GM18499 (cell line): ENCODE measurements at regions not wholly inside any gene's neighbourhood (a gene's known extent, or its start where the extent isn't known, plus 50 kb on each side); places are given as distances from the start of the nearest gene placed in this dataset.
"Not testable (repeated sequence)": the region's sequence is repeated elsewhere in the genome, so short reads cannot be mapped to it uniquely, and the experiment has no call there.

Source experiments
- ATAC-seq: cut with Tn5 transposase; IDR thresholded peaks from one replicate; pipeline ENCODE4 v1.9.1; 2021; ENCODE audit warnings: moderate number of reproducible peaks; ENCODE audit not compliant: insufficient read depth, unreplicated experiment

DNA sequence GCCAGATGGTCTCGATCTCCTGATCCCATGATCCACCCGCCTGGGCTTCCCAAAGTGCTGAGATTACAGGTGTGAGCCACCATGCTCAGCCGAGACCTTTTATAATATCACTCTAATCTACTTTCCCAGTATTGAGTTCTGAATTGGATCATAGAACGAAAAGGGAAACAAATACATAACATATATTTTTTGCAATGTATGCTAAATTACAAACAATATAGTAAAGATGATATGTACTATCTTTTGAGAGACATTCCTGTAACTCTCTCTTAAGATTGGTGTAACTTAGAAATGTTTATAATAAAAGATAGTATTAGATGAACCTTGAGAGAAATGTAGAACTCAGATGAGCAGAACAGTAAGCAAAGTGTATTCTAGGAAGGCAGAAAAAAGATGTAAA is 129.2 kb upstream of the TENT5A start:
- ATAC-seq = no peak

DNA sequence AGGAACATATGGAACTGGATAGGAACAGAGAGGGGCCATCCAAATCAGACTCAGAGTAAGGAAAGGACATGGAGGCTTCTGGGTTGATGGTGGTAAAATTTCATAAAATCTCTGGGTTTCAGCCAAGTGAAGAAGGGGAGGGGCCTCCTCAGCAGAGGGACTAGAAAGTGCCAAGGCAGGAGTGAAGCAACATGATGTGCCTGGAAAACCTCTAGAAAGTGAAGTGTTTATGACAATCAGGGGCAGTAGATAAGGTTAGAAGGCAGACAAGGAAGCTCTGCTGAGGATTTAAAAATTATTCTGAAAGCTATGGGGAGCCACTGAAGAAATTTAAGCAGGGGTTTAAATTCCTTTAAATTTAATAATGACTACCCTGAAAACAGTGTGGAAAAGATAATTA is 126.0 kb upstream of the TENT5A start:
- no peak for ATAC-seq

GRCh38 chr6:81876971-81877370 is 124.5 kb upstream of the TENT5A start:
- no peak for ATAC-seq

DNA sequence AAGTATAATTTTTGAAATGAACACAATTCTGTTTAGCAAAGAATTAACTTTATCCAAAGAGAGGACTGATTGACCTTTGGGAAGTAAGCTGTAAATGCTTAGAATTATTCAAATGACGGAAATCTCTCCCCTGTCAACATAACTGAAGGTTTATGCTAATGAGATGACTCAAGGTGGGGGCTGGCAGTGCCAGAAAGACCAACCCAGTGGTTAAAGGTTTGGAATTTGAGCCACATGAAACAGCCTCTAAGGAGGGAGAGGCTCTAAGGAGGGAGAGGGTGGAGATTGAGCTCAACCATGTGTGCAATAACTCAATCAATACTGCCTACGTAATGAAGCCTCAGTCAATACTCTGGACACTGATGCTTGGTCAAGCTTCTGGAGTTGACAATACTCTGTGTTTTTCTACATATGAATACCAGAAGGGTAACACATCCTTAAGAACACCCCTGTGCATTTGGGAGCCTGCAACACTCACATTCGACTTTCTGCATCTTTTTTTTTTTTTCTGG is 123.4 kb upstream of the TENT5A start:
- ATAC-seq = no peak

GRCh38 chr6:81869749-81870508 is 117.4 kb upstream of the TENT5A start:
- ATAC-seq = not testable (repeated sequence)

DNA sequence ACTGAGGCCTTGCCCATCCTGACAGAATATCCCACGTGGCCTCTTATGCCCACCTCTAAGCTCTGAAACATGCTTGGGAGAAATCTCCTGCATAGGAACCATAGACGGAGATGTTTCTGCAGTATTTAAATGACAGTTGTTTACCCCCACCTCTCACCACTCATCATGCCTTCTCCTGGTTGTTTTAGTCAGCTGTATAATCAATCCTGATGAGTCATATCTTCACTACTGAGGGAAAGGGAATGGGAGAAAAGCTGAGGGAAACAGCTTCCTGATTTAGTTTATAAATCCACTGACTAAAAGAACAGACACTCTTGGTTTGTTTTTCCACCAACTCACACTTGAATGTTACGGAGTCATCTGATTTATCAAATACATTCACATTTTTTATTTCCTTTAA is 113.2 kb upstream of the TENT5A start:
- no peak for ATAC-seq

- ATAC-seq = no peak
Observed at GRCh38 chr6:81864124-81864523, 111.6 kb upstream of the TENT5A start.

- no peak for ATAC-seq
Observed at GRCh38 chr6:81863123-81863522, 110.6 kb upstream of the TENT5A start.

- no peak for ATAC-seq
Observed at GRCh38 chr6:81861281-81861680, 108.8 kb upstream of the TENT5A start.

- no peak for ATAC-seq
Observed at GRCh38 chr6:81859884-81860283, 107.4 kb upstream of the TENT5A start.

GRCh38 chr6:81857812-81858211 is 105.3 kb upstream of the TENT5A start:
- ATAC-seq = no peak

DNA sequence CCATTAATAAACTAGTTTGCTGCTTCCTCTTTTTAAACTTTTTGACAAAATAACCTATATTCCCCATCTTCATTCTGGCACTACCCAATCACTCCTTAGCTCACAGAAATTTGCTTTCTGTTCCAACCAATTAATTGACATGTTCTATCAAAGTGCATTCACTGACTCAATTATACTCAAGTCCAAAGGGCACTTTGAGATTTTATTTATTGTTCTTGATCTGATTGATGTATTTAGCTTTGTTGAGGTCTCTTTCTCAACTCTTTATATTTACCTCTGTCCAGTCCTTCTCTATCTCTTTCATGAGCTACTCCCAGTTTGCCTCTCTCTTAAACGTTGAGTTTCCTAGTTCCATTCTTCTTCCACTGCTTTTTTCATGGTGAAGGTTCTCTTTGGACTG is 104.4 kb upstream of the TENT5A start:
- no peak for ATAC-seq

- ATAC-seq = no peak
Observed at GRCh38 chr6:81854474-81854873, 102.0 kb upstream of the TENT5A start.

DNA sequence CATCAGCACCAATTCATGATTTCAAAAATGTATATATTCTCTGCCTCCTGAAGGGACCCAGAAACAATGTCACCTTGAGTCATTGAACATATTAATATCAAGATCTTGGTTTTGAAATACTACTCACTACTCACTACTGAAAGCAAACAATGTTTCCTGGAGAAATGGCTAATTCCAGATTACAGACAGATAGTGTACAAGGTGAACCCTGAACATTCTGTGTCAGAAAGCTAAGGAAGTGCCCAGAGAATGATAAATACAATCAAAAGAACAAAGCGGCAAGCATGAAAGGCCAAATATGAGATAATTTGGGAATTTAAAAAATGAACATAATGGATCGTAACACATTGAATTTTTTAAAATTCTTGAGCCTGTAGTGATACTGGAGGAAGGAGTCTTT is 101.5 kb upstream of the TENT5A start:
- ATAC-seq = no peak

DNA sequence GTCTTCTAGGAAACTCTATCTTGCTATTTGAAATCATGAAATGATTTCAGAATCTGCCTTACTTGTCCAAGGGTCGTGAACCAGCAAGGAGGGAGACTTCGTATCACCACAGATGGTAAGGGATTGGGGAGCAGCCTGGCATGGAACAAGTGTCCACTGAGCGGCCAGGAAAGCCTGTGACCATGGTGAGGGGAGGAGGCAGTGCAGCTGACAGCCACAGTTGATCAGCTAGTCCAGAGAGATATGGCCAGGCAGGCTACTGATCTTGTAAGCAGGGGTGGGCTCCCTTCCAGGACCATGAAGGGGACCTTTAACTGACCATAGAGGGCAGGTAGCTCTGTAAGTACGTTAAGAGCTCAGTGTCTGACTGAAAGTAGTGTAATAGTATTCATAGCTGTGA is 96.8 kb upstream of the TENT5A start:
- ATAC-seq = no peak

GRCh38 chr6:81847866-81848265 is 95.4 kb upstream of the TENT5A start:
- ATAC-seq = no peak

GRCh38 chr6:81844686-81845085 is 92.2 kb upstream of the TENT5A start:
- no peak for ATAC-seq

GRCh38 chr6:81843302-81843701 is 90.8 kb upstream of the TENT5A start:
- ATAC-seq = no peak

DNA sequence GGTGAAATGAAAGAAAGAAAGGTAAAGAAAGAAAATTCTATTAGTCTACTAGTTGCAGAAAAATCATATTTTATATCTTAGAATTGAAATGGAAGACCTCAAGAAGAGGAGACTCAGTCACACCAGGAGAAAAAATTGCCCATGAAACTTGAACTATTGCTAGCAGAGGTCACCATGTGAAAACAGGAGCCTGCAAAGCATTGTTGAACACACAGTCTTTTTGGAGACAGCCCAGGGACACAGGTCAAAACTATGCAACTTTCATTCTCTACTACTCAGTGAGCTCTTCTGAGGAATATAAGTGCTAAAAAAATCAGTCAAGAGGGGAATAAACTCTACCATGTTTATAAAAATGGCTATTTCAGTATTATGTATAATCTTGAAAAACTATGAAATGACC is 89.8 kb upstream of the TENT5A start:
- ATAC-seq = no peak

DNA sequence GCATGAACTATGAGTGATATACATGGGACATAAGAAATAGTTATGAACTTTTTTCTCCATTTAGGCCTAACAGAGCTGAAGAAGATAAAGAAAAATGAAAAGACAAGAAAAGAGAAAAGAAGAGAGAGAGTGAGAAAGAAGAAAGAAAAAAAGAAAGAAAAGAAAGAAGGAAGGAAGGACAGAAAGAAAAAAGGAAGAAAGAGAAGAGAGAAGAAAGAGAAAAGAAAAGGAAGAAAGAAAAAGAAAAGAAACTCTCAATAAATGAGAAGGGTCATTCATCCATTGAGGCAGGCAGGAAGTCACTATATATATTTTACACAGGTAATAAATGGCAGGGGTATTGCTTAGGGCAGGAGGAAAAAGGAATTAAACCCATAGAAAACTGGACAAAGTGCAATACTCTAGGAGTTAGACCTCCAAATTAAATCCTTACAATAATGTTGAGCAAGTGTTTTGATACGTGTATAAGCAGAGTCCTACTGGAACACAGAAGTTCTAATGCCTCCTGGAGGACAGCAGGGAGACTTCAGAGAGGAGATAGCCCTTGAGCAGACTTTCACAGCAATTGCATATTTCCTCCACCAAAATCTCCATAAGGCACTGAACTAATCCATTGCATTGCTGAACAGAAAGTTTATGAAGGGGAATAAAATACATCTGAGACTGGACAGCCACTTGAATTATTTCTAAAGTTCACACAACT is 86.4 kb upstream of the TENT5A start:
- ATAC-seq = no peak

GRCh38 chr6:81838031-81838430 is 85.5 kb upstream of the TENT5A start:
- ATAC-seq = no peak
